ENCODE measurements at regions not wholly inside any gene's neighbourhood (a gene's known extent, or its start where the extent isn't known, plus 50 kb on each side); places are given as distances from the start of the nearest gene placed in this dataset.

GRCh38 chr12:75888399-75888798 lies 143.2 kb downstream of the PHLDA1 start:
- H3K36me3 ChIP-seq (ENCODE audit: control insufficient read depth, insufficient read depth, low read length): no peaks in the 10 kb centered on the region
- DNase-seq (ENCODE audit: low read depth): no peak
- H3K27me3 ChIP-seq (ENCODE audit: control insufficient read depth, insufficient read depth, low read length): no peaks in the 10 kb centered on the region
- TF ChIP-seq, protein P1, sequence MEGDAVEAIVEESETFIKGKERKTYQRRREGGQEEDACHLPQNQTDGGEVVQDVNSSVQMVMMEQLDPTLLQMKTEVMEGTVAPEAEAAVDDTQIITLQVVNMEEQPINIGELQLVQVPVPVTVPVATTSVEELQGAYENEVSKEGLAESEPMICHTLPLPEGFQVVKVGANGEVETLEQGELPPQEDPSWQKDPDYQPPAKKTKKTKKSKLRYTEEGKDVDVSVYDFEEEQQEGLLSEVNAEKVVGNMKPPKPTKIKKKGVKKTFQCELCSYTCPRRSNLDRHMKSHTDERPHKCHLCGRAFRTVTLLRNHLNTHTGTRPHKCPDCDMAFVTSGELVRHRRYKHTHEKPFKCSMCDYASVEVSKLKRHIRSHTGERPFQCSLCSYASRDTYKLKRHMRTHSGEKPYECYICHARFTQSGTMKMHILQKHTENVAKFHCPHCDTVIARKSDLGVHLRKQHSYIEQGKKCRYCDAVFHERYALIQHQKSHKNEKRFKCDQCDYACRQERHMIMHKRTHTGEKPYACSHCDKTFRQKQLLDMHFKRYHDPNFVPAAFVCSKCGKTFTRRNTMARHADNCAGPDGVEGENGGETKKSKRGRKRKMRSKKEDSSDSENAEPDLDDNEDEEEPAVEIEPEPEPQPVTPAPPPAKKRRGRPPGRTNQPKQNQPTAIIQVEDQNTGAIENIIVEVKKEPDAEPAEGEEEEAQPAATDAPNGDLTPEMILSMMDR (IDR thresholded peaks at IDR 0.05; ENCODE audit: insufficient read depth, low read length, poor library complexity, severe bottlenecking): no peak
- no peak overlapping the region for H3K4me3 ChIP-seq (ENCODE audit: low read depth, low read length)

GRCh38 chr12:75887979-75888378 lies 143.6 kb downstream of the PHLDA1 start:
- H3K36me3 ChIP-seq (ENCODE audit: control insufficient read depth, insufficient read depth, low read length): no peaks in the 10 kb centered on the region
- no peak overlapping the region for H3K4me3 ChIP-seq (ENCODE audit: low read depth, low read length)
- TF ChIP-seq, protein P1 (IDR thresholded peaks at IDR 0.05; ENCODE audit: insufficient read depth, low read length, poor library complexity, severe bottlenecking): no peak
- no peak for DNase-seq (ENCODE audit: low read depth)
- H3K27me3 ChIP-seq (ENCODE audit: control insufficient read depth, insufficient read depth, low read length): no peaks in the 10 kb centered on the region

GRCh38 chr12:75884465-75884985 lies 147.1 kb downstream of the PHLDA1 start:
- Histone ChIP-seq H3K36me3 (ENCODE audit: control insufficient read depth, insufficient read depth, low read length) (no peaks in the 10 kb centered on the region), H3K4me3 (ENCODE audit: low read depth, low read length) (no peak overlapping the region), H3K27me3 (ENCODE audit: control insufficient read depth, insufficient read depth, low read length) (no peaks in the 10 kb centered on the region)
- TF ChIP-seq, protein P1 (IDR thresholded peaks at IDR 0.05; ENCODE audit: insufficient read depth, low read length, poor library complexity, severe bottlenecking): no peak
- no peak for DNase-seq (ENCODE audit: low read depth)

GRCh38 chr12:75883241-75883640 lies 148.3 kb downstream of the PHLDA1 start:
- TF ChIP-seq, protein P1 (IDR thresholded peaks at IDR 0.05; ENCODE audit: insufficient read depth, low read length, poor library complexity, severe bottlenecking): no peak
- Histone ChIP-seq H3K36me3 (ENCODE audit: control insufficient read depth, insufficient read depth, low read length) (no peaks in the 10 kb centered on the region), H3K4me3 (ENCODE audit: low read depth, low read length) (no peak overlapping the region), H3K27me3 (ENCODE audit: control insufficient read depth, insufficient read depth, low read length) (no peaks in the 10 kb centered on the region)
- DNase-seq (ENCODE audit: low read depth): no peak

DNA sequence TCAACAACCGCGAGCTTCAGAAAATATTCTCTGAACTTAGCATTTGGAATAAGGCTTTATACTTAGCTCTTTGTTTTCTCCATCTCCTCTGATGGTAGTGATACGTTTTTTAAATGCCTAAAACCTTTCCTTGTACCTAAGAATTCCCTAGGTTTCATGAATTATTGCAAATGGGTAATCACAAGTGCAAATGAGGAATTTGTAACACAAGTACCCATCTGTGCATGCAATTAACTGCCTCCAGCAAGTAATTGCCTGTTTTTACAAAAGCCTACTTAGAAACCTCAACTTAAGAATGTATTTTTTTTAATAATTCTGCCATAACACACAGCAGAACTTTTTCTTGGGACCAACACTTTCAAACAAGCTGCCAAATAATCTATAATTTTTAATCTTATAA lies 149.2 kb downstream of the PHLDA1 start:
- Histone ChIP-seq H3K4me3 (ENCODE audit: low read depth, low read length) (no peak overlapping the region), H3K27me3 (ENCODE audit: control insufficient read depth, insufficient read depth, low read length) (no peaks in the 10 kb centered on the region), H3K36me3 (ENCODE audit: control insufficient read depth, insufficient read depth, low read length) (no peaks in the 10 kb centered on the region)
- no peak for DNase-seq (ENCODE audit: low read depth)
- TF ChIP-seq, protein P1 (IDR thresholded peaks at IDR 0.05; ENCODE audit: insufficient read depth, low read length, poor library complexity, severe bottlenecking): no peak

DNA sequence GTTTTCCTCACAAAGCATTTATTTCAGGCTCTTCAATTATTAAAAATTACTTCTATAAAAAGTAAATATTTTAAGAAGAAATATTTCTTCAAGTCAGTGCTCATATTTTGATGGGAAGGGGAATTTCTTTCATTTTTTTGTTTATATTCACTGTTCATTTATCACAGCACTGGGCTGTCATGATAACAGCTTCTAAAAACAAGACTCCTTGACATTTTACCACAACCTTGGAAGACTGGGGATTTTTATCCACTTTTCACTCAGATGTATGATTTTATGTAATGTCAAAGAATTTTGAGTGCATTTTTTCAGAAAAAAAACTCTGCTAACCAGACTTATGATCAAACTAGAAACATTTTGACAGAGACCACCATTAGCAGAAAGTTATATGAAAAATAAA lies 149.7 kb downstream of the PHLDA1 start:
- no peaks in the 10 kb centered on the region for H3K36me3 ChIP-seq (ENCODE audit: control insufficient read depth, insufficient read depth, low read length)
- no peak for DNase-seq (ENCODE audit: low read depth)
- no peak overlapping the region for H3K4me3 ChIP-seq (ENCODE audit: low read depth, low read length)
- no peaks in the 10 kb centered on the region for H3K27me3 ChIP-seq (ENCODE audit: control insufficient read depth, insufficient read depth, low read length)
- TF ChIP-seq, protein P1 (IDR thresholded peaks at IDR 0.05; ENCODE audit: insufficient read depth, low read length, poor library complexity, severe bottlenecking): no peak

Data from kidney epithelial cell (primary cell).